ENCODE measurements at regions not wholly inside any gene's neighbourhood (a gene's known extent, or its start where the extent isn't known, plus 50 kb on each side); places are given as distances from the start of the nearest gene placed in this dataset.

GRCh38 chr3:80040067-80040466, 272.3 kb upstream of the ROBO1 start:
- TF ChIP-seq CTCF (IDR thresholded peaks at IDR 0.05) (no peak), POLR2A (IDR thresholded peaks at IDR 0.05) (no peak)

All from heart left ventricle (tissue), 13 donors.